Mesothelial cell of epicardium (in vitro differentiated cells): ENCODE measurements at regions not wholly inside any gene's neighbourhood (a gene's known extent, or its start where the extent isn't known, plus 50 kb on each side); places are given as distances from the start of the nearest gene placed in this dataset.

ENCODE experiments used
- DNase-seq, 2 experiments: peaks; one replicate each; pipeline ENCODE4 v3.0.0; 2021; ENCODE audit warnings: low spot score in 2 of 2; ENCODE audit not compliant: unreplicated experiment in 2 of 2
- H3K27ac Mint-ChIP-seq: 2 replicates; pipeline ENCODE4 v1.8.0; 2021; ENCODE audit warnings: mixed read lengths
- H3K27me3 Mint-ChIP-seq: 2 replicates; pipeline ENCODE4 v1.8.0; 2021; ENCODE audit warnings: low read depth, mixed read lengths
- H3K36me3 Mint-ChIP-seq: 2 replicates; pipeline ENCODE4 v1.8.0; 2021; ENCODE audit warnings: mixed read lengths
- H3K4me1 Mint-ChIP-seq: 2 replicates; pipeline ENCODE4 v1.8.0; 2021; ENCODE audit warnings: mixed read lengths
- H3K4me3 Mint-ChIP-seq: 2 replicates; pipeline ENCODE4 v1.8.0; 2021; ENCODE audit warnings: mild to moderate bottlenecking, moderate library complexity, mixed read lengths
- H3K9me3 Mint-ChIP-seq: 2 replicates; pipeline ENCODE4 v1.8.0; 2021; ENCODE audit warnings: mixed read lengths
- TF ChIP-seq, protein P1 (sequence below): fragments of 200-600 bp; sonication (generic); IDR thresholded peaks from one replicate; pipeline ENCODE4 v1.5.0; 2021; ENCODE audit warnings: antibody characterized with exemption; ENCODE audit not compliant: unreplicated experiment

DNA sequence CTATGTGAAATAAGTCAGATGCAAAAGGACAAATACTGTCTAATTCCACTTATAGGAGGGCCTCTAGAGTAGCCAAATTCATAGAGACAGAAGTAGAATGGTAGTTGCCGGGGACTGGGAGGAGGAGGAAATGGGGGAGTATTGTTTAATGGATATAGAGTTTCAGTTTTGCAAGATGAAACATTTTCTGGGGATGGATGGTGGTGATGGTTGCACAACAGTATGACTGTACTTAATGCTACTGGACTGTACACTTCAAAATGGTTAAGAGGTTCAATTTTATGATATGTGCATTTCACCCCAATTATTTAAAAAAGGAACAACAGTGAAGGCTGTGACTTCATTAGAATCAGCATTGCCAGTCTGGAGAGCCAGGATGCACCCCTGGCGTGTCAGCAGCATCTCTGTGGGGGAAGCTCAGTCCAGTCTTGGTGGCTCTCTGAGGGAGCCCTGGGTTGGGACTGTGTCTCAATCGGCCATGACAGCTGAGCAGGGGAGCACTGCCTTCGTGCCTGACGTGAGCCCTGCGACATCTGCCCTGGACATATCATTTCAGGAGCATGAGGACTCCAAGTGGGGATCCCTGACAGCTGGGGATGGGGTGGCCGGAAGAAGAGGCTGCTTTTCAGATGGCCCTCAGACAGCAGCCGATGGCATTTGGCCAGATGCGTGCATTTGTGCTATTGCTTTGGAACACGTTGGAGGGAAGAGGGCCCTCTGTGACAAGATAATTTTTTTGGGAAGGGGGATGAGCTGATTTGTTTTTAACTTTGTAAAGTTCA, 130.8 kb upstream of the STC2 start:
- no peak for DNase-seq
- Mint-ChIP-seq H3K27ac (no peak overlapping the region), H3K4me3 (no peak overlapping the region), H3K9me3 (no peaks in the 10 kb centered on the region), H3K27me3 (peaks cover 11% of the 10 kb centered on the region), H3K4me1 (no peaks in the 10 kb centered on the region), H3K36me3 (no peaks in the 10 kb centered on the region)
- TF ChIP-seq, protein P1, sequence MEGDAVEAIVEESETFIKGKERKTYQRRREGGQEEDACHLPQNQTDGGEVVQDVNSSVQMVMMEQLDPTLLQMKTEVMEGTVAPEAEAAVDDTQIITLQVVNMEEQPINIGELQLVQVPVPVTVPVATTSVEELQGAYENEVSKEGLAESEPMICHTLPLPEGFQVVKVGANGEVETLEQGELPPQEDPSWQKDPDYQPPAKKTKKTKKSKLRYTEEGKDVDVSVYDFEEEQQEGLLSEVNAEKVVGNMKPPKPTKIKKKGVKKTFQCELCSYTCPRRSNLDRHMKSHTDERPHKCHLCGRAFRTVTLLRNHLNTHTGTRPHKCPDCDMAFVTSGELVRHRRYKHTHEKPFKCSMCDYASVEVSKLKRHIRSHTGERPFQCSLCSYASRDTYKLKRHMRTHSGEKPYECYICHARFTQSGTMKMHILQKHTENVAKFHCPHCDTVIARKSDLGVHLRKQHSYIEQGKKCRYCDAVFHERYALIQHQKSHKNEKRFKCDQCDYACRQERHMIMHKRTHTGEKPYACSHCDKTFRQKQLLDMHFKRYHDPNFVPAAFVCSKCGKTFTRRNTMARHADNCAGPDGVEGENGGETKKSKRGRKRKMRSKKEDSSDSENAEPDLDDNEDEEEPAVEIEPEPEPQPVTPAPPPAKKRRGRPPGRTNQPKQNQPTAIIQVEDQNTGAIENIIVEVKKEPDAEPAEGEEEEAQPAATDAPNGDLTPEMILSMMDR: no peak

DNA sequence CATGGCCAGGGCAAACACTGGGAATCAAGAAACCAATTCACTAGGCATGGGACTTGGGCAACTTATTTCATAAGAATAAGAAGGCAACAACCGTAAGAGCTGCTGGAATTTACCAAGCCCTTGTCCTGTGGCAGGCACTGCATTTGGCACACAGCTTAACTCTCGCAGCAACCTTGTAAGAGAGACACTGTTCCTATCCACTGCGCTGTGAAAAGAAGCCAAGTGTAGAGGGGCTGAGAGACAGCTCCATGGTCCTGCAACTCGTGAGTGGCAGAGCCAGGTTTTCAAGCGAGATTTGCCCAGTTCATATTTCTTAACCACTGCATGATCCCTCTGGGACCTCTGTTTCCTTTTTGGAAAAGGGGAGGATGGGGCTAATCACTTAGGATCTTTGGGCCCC, 129.3 kb upstream of the STC2 start:
- peaks cover 11% of the 10 kb centered on the region for H3K27me3 Mint-ChIP-seq
- H3K36me3 Mint-ChIP-seq: no peaks in the 10 kb centered on the region
- no peak overlapping the region for H3K4me3 Mint-ChIP-seq
- DNase-seq: no peak
- no peak overlapping the region for H3K27ac Mint-ChIP-seq
- no peaks in the 10 kb centered on the region for H3K9me3 Mint-ChIP-seq
- H3K4me1 Mint-ChIP-seq: no peaks in the 10 kb centered on the region
- TF ChIP-seq, protein P1: no peak

DNA sequence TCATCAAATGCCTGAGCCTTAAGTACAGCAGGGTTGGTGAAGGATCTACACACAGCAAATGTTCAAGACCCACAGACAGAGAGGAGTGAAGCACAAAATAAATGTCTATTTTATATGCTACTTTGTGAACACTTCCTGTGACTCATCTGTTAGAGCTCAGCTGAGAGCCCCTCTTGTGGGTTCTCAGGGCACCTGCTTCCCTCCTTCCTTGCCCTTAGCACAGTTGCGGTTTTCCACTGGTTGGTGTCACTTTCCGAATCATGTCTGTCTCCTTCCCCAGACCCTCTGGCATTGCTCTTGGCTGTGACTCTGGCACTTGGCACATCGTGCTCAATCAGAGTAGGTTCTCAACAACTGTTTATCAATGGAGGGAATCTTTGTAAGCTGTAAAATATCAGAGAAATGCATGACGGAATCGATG, 128.5 kb upstream of the STC2 start:
- Mint-ChIP-seq H3K4me1 (no peaks in the 10 kb centered on the region), H3K36me3 (no peaks in the 10 kb centered on the region), H3K4me3 (no peak overlapping the region), H3K27me3 (peaks cover 9% of the 10 kb centered on the region), H3K9me3 (no peaks in the 10 kb centered on the region), H3K27ac (no peak overlapping the region)
- no peak for DNase-seq
- TF ChIP-seq, protein P1: no peak

DNA sequence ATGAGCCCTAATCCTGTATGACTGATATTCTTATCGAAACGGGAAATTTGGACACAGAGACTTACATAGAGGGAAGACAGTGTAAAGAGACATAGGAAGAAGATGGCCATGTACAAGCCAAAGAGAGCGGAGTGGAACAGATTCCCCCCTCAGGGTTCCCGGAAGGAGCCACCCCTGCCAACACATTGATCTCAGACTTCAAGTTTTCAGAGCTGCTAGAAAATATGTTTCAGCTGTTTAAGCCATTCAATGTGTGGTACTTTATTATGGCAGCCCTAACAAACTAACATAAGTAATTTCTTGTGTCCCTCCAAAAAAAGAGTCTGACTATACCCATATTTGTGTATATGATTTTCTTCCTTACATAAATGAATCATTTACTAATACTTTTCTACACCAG, 128.0 kb upstream of the STC2 start:
- TF ChIP-seq, protein P1: no peak
- Mint-ChIP-seq H3K4me1 (no peaks in the 10 kb centered on the region), H3K36me3 (no peaks in the 10 kb centered on the region), H3K9me3 (no peaks in the 10 kb centered on the region), H3K27me3 (peaks cover 8% of the 10 kb centered on the region), H3K27ac (no peak overlapping the region), H3K4me3 (no peak overlapping the region)
- DNase-seq: no peak

DNA sequence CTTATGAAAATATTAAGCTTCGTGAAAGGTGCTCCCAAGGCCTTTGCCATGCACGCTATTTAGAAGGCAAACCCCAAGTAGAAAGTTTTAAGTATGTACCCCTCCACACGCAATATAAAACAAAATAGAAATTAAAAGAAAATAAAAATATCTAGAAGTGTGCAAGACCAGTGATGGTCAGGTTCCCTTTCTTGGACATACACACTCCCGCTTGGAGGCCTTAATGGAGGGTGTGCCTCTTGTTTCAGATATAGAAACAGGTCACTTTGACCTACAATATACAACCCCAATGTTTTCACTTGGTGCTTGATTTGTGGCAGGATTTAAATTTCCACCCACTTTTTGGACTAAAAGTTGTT, 127.4 kb upstream of the STC2 start:
- Mint-ChIP-seq H3K36me3 (no peaks in the 10 kb centered on the region), H3K27ac (no peak overlapping the region), H3K27me3 (peaks cover 8% of the 10 kb centered on the region), H3K9me3 (no peaks in the 10 kb centered on the region), H3K4me1 (no peaks in the 10 kb centered on the region), H3K4me3 (no peak overlapping the region)
- no peak for DNase-seq
- TF ChIP-seq, protein P1: no peak
